Osteoblast (primary cell): ENCODE measurements at regions not wholly inside any gene's neighbourhood (a gene's known extent, or its start where the extent isn't known, plus 50 kb on each side); places are given as distances from the start of the nearest gene placed in this dataset.

Experiments used
- DNase-seq: peaks from one replicate; pipeline ENCODE4 v3.0.0; 2011; ENCODE audit warnings: low spot score, mixed read lengths; ENCODE audit not compliant: insufficient read length; ENCODE audit errors: missing footprints
- H2AFZ ChIP-seq: 2 replicates; pipeline ENCODE4 v1.6.0; 2011; ENCODE audit warnings: mild to moderate bottlenecking, low read length
- H3K27ac ChIP-seq: 2 replicates; pipeline ENCODE4 v1.5.1; 2011; ENCODE audit warnings: mild to moderate bottlenecking, low read depth, low read length, moderate library complexity
- H3K27me3 ChIP-seq: 2 replicates; pipeline ENCODE4 v1.6.0; 2012; ENCODE audit warnings: mild to moderate bottlenecking, control low read depth, inconsistent platforms, low read length, moderate library complexity; ENCODE audit not compliant: insufficient read depth
- H3K36me3 ChIP-seq: 2 replicates; pipeline ENCODE4 v1.5.1; 2011; ENCODE audit warnings: mild to moderate bottlenecking, low read length, control low read depth, moderate library complexity; ENCODE audit not compliant: insufficient read depth
- H3K4me1 ChIP-seq: 2 replicates; pipeline ENCODE4 v1.5.1; 2011; ENCODE audit warnings: mild to moderate bottlenecking, low read length, control low read depth, moderate library complexity; ENCODE audit not compliant: insufficient read depth
- H3K4me2 ChIP-seq: 2 replicates; pipeline ENCODE4 v1.6.0; 2011; ENCODE audit warnings: mild to moderate bottlenecking, low read length; ENCODE audit not compliant: insufficient read depth
- H3K4me3 ChIP-seq: fragments of 200-600 bp; sonication (generic); 3 replicates; pipeline ENCODE4 v1.5.1; 2012; ENCODE audit warnings: mild to moderate bottlenecking, low read length, inconsistent platforms; ENCODE audit not compliant: insufficient read depth
- H3K79me2 ChIP-seq: 2 replicates; pipeline ENCODE4 v1.6.0; 2012; ENCODE audit warnings: mild to moderate bottlenecking, low read length, control low read depth, inconsistent platforms; ENCODE audit not compliant: insufficient read depth
- H3K9me3 ChIP-seq: 2 replicates; pipeline ENCODE4 v1.5.1; 2011; ENCODE audit warnings: low read depth, low read length, control low read depth
- H4K20me1 ChIP-seq: 2 replicates; pipeline ENCODE4 v1.6.0; 2012; ENCODE audit warnings: mild to moderate bottlenecking, low read length, control low read depth; ENCODE audit not compliant: insufficient read depth
- TF ChIP-seq, protein P1 (sequence below): IDR thresholded peaks from 2 replicates; pipeline ENCODE4 v1.5.1; 2011; ENCODE audit warnings: mild to moderate bottlenecking, low read depth, low read length, moderate library complexity; ENCODE audit errors: extremely low read depth

GRCh38 chr7:25821225-25821624 is 330.8 kb upstream of the NFE2L3 start:
- H3K27me3 ChIP-seq: no peaks in the 10 kb centered on the region
- no peaks in the 10 kb centered on the region for H3K9me3 ChIP-seq
- H3K4me3 ChIP-seq: no peak overlapping the region
- no peaks in the 10 kb centered on the region for H3K36me3 ChIP-seq
- no peak overlapping the region for H2AFZ ChIP-seq
- no peaks in the 10 kb centered on the region for H3K4me1 ChIP-seq
- TF ChIP-seq, protein P1, sequence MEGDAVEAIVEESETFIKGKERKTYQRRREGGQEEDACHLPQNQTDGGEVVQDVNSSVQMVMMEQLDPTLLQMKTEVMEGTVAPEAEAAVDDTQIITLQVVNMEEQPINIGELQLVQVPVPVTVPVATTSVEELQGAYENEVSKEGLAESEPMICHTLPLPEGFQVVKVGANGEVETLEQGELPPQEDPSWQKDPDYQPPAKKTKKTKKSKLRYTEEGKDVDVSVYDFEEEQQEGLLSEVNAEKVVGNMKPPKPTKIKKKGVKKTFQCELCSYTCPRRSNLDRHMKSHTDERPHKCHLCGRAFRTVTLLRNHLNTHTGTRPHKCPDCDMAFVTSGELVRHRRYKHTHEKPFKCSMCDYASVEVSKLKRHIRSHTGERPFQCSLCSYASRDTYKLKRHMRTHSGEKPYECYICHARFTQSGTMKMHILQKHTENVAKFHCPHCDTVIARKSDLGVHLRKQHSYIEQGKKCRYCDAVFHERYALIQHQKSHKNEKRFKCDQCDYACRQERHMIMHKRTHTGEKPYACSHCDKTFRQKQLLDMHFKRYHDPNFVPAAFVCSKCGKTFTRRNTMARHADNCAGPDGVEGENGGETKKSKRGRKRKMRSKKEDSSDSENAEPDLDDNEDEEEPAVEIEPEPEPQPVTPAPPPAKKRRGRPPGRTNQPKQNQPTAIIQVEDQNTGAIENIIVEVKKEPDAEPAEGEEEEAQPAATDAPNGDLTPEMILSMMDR: no peak
- no peaks in the 10 kb centered on the region for H4K20me1 ChIP-seq
- H3K27ac ChIP-seq: no peak overlapping the region
- H3K4me2 ChIP-seq: no peak overlapping the region
- DNase-seq: no peak
- H3K79me2 ChIP-seq: no peaks in the 10 kb centered on the region

GRCh38 chr7:25822823-25823222 is 329.2 kb upstream of the NFE2L3 start:
- Histone ChIP-seq H2AFZ (no peak overlapping the region), H3K79me2 (no peaks in the 10 kb centered on the region), H3K4me2 (no peak overlapping the region), H3K27ac (no peak overlapping the region), H3K4me1 (no peaks in the 10 kb centered on the region), H3K27me3 (no peaks in the 10 kb centered on the region), H3K9me3 (no peaks in the 10 kb centered on the region), H3K4me3 (no peak overlapping the region), H4K20me1 (no peaks in the 10 kb centered on the region), H3K36me3 (no peaks in the 10 kb centered on the region)
- no peak for DNase-seq
- TF ChIP-seq, protein P1: no peak

GRCh38 chr7:25823571-25823970 is 328.4 kb upstream of the NFE2L3 start:
- no peak for DNase-seq
- Histone ChIP-seq H3K9me3 (no peaks in the 10 kb centered on the region), H3K4me1 (no peaks in the 10 kb centered on the region), H3K4me2 (no peak overlapping the region), H3K4me3 (no peak overlapping the region), H3K27me3 (no peaks in the 10 kb centered on the region), H3K27ac (no peak overlapping the region), H3K36me3 (no peaks in the 10 kb centered on the region), H3K79me2 (no peaks in the 10 kb centered on the region), H4K20me1 (no peaks in the 10 kb centered on the region), H2AFZ (no peak overlapping the region)
- TF ChIP-seq, protein P1: no peak

GRCh38 chr7:25828468-25828867 is 323.5 kb upstream of the NFE2L3 start:
- Histone ChIP-seq H3K79me2 (no peaks in the 10 kb centered on the region), H3K4me2 (no peak overlapping the region), H3K4me1 (no peaks in the 10 kb centered on the region), H4K20me1 (no peaks in the 10 kb centered on the region), H2AFZ (no peak overlapping the region), H3K4me3 (no peak overlapping the region), H3K36me3 (no peaks in the 10 kb centered on the region), H3K27ac (no peak overlapping the region), H3K27me3 (no peaks in the 10 kb centered on the region), H3K9me3 (no peaks in the 10 kb centered on the region)
- no peak for DNase-seq
- TF ChIP-seq, protein P1: no peak
